Esophagus (tissue), 2 donors: ENCODE measurements at regions not wholly inside any gene's neighbourhood (a gene's known extent, or its start where the extent isn't known, plus 50 kb on each side); places are given as distances from the start of the nearest gene placed in this dataset.

Experiments
- H3K27ac ChIP-seq, 2 donors: one replicate each; pipeline ENCODE4 v1.5.1; 2013; ENCODE audit warnings: low read depth in 2 of 2, mild to moderate bottlenecking in 2 of 2, inconsistent platforms in 1 of 2, low read length in 1 of 2, moderate library complexity in 1 of 2
- H3K27me3 ChIP-seq, 2 donors: one replicate each; pipeline ENCODE4 v1.6.1; 2013; ENCODE audit warnings: low read length in 2 of 2, control low read depth in 1 of 2, mild to moderate bottlenecking in 1 of 2; ENCODE audit not compliant: insufficient read depth in 2 of 2, control insufficient read depth in 1 of 2
- H3K36me3 ChIP-seq, 2 donors: one replicate each; pipeline ENCODE4 v1.6.1; 2013; ENCODE audit warnings: low read length in 1 of 2; ENCODE audit not compliant: control insufficient read depth in 2 of 2, insufficient read depth in 2 of 2
- H3K4me1 ChIP-seq, 2 donors: one replicate each; pipeline ENCODE4 v1.6.1; 2013; ENCODE audit warnings: low read length in 1 of 2; ENCODE audit not compliant: control insufficient read depth in 2 of 2, insufficient read depth in 2 of 2
- H3K4me3 ChIP-seq, 2 donors: one replicate each; pipeline ENCODE4 v1.5.1; 2013; ENCODE audit warnings: low read length in 2 of 2, mild to moderate bottlenecking in 2 of 2, low read depth in 1 of 2, moderate library complexity in 1 of 2
- H3K9me3 ChIP-seq, 2 donors: one replicate each; pipeline ENCODE4 v1.6.1; 2013; ENCODE audit warnings: mild to moderate bottlenecking in 2 of 2, low read depth in 1 of 2, low read length in 1 of 2, moderate library complexity in 1 of 2; ENCODE audit not compliant: control insufficient read depth in 2 of 2, insufficient read depth in 1 of 2
- WGBS, 2 donors: extraction: QIAGEN DNeasy Blood & Tissue Kit; methylation state at CpG; one replicate each; pipeline ENCODE4 v1.1.7; 2013; 5-methylcytosine and 5-hydroxymethylcytosine counted together
- donor health status: healthy with polysubstance abuse.
- donor health status: Bipolar disorder and iron deficiency.

DNA sequence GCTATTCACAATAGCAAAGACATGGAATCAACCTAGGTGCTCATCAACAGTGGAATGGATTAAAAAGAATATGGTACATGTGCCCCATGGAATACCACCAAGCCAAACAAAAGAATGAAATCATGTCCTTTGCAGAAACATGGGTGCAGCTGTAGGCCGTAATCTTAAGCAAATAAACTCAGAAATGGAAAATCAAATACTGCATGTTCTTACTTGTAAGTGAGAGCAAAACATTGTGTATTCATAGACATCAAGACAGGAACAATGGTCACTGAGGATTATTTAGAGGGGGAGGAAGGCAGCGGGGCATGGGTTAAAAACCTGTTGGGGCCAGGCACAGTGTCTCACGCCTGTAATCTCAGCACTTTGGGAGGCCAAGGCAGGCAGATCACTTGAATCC lies 304.7 kb upstream of the ROBO2 start:
- Histone ChIP-seq H3K4me3 (no peak overlapping the region), H3K9me3 (no peaks in the 10 kb centered on the region), H3K36me3 (no peaks in the 10 kb centered on the region), H3K27me3 (no peaks in the 10 kb centered on the region), H3K27ac (no peak overlapping the region), H3K4me1 (peaks cover 0 to 2% of the 10 kb centered on the region in 2 donors)
- WGBS, 2 donors: 35 to 36% methylated on average over 3 of the region's 3 CpGs

DNA sequence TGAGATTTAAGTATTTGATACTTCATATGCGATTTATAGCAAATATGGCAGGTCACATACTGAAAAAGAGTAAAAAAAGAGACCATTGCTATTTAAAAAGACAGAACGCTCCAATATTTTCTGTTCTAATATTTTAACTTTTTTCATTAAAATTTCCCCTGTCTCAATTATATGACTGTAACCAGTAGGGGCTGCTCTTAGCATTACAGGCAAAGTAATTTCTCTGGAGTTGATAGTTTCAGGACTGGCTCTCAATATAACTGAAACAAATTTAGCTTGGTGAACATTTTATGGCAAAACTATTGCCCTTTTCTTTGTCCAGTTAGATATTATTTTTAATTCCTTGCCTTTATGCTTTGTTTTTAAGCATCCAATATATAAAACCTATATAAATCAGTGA lies 286.3 kb upstream of the ROBO2 start:
- H3K4me1 ChIP-seq: no peaks in the 10 kb centered on the region
- 56 to 71% methylated on average over 2 of the region's 2 CpGs for WGBS, 2 donors
- H3K27me3 ChIP-seq: no peaks in the 10 kb centered on the region
- no peaks in the 10 kb centered on the region for H3K36me3 ChIP-seq
- H3K9me3 ChIP-seq: no peaks in the 10 kb centered on the region
- no peak overlapping the region for H3K4me3 ChIP-seq
- H3K27ac ChIP-seq: no peak overlapping the region

DNA sequence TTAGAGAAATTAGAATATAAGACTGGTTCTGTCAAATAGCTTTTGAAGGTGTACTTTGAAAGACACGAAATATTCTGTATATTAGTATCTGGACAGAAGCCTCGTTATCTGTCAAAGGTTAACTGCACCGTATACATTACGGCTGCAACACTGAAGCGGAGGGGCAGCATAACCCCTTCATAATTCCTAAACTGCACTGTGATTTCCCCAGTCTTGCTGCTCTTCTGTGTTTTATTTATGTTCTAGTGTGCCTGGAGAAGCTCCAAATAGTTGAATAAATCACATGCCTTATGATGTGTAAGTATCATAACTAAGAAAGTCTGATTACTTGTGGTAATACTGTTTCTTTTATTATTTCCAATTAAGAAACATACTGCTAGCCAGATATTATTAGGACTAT lies 285.7 kb upstream of the ROBO2 start:
- Histone ChIP-seq H3K27me3 (no peaks in the 10 kb centered on the region), H3K9me3 (no peaks in the 10 kb centered on the region), H3K36me3 (no peaks in the 10 kb centered on the region), H3K4me1 (no peaks in the 10 kb centered on the region), H3K27ac (no peak overlapping the region), H3K4me3 (no peak overlapping the region)
- WGBS, 2 donors: 66 to 72% methylated on average over 5 of the region's 5 CpGs

DNA sequence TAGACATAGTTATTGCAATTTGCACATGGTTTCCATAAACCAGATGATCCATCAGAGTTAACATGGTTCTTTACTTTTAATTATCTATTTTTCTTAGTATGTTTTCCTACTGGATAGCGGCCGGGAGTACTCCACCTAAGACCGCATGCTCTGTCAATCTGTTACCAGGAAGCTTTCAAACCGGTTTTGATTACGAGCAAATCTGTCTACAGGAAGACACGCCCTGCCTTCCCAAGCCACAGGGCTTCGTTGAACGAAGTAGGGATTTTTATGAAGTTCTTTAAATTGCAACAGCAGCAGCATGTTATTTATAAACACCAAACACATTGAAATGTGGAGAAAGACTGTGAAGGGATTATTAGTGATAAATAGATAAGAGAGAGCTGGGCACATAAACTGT lies 283.3 kb upstream of the ROBO2 start:
- 66 to 70% methylated on average over 8 of the region's 8 CpGs for WGBS, 2 donors
- Histone ChIP-seq H3K36me3 (no peaks in the 10 kb centered on the region), H3K4me3 (no peak overlapping the region), H3K9me3 (no peaks in the 10 kb centered on the region), H3K27ac (no peak overlapping the region), H3K27me3 (no peaks in the 10 kb centered on the region), H3K4me1 (no peaks in the 10 kb centered on the region)

DNA sequence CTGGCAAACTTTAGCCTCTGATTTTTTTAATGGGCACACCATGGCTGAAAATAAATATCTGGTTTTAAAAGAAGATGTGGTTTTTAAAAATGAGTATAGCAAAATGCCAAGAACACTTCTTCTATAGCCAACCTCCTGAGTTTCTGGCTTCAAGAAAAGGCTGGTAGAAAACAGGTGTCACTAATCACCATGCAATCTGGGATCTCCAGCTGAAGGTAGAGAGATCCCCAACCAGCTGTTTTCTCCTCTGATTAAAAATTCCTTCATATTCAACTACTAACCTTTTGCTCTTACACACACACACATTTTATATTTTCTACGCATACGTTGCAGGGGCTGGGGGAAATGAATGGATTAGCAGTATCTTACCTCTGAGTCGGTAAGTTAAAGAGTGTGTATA lies 279.6 kb upstream of the ROBO2 start:
- Histone ChIP-seq H3K27ac (no peak overlapping the region), H3K27me3 (no peaks in the 10 kb centered on the region), H3K4me1 (no peaks in the 10 kb centered on the region), H3K9me3 (no peaks in the 10 kb centered on the region), H3K4me3 (no peak overlapping the region), H3K36me3 (no peaks in the 10 kb centered on the region)
- WGBS, 2 donors: 94 to 98% methylated on average over 3 of the region's 3 CpGs

DNA sequence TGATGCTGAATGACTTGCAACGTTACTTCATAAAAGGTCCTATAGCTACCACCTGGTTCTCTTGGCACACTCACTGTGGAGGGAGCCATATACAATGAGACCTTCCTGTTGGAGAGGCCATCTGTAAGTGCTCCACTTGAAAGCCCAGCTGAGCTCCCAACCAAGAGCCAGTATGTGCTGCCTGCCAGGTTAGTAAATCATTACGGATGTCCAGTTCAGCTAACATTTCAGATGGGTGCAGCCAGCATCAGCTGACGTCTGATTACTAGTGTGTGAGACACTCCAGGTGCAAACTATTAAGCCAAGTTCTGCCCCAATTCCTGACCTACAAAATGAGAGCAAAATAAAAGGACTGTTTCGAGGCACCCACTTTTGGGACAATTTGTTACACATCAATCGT lies 274.4 kb upstream of the ROBO2 start:
- no peaks in the 10 kb centered on the region for H3K4me1 ChIP-seq
- no peaks in the 10 kb centered on the region for H3K36me3 ChIP-seq
- WGBS, 2 donors: 65 to 76% methylated on average over 5 of the region's 5 CpGs
- H3K4me3 ChIP-seq: no peak overlapping the region
- H3K27me3 ChIP-seq: no peaks in the 10 kb centered on the region
- no peak overlapping the region for H3K27ac ChIP-seq
- H3K9me3 ChIP-seq: no peaks in the 10 kb centered on the region

DNA sequence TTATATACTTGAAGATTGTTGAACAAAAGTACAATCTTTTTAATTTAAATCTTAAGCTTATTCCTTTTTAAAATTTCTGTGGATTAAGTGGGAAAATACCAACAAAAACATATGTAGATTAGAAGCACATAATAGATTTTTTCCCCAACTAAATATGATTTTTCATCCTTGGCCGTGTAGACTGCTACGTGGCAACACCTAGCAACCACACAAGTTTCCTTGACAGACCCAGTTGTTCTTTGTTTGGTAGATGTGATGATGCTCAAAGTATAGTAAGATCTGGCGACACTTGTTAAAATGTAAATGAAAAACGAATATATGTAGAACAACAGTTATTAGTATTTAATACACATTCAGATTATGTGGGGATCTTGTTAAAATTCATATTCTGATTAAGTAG lies 271.0 kb upstream of the ROBO2 start:
- Histone ChIP-seq H3K27me3 (no peaks in the 10 kb centered on the region), H3K9me3 (no peaks in the 10 kb centered on the region), H3K27ac (no peak overlapping the region), H3K36me3 (no peaks in the 10 kb centered on the region), H3K4me1 (no peaks in the 10 kb centered on the region), H3K4me3 (no peak overlapping the region)
- WGBS, 2 donors: 81 to 85% methylated on average over 4 of the region's 4 CpGs

DNA sequence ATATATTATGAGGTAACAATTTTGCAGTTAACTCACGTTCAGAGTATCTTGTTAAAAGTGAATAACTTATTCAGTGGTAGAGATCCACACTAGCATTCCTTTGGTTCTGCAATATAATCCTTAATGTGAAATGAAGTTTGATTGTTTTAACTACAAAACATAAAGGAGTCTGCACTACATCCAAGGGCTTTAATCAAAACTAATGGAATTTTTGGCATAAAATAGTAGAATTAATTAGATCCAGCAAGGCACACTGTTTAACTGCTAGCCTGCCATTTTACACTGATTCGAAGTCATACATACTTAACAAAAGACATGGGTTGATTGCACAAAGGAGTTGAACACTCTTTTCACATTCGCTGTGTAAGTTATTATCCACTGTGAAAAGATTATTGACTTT lies 263.0 kb upstream of the ROBO2 start:
- WGBS, 2 donors: 55 to 68% methylated on average over 3 of the region's 3 CpGs
- H3K27ac ChIP-seq: no peak overlapping the region
- H3K4me3 ChIP-seq: no peak overlapping the region
- no peaks in the 10 kb centered on the region for H3K9me3 ChIP-seq
- H3K36me3 ChIP-seq: no peaks in the 10 kb centered on the region
- no peaks in the 10 kb centered on the region for H3K27me3 ChIP-seq
- H3K4me1 ChIP-seq: no peaks in the 10 kb centered on the region

DNA sequence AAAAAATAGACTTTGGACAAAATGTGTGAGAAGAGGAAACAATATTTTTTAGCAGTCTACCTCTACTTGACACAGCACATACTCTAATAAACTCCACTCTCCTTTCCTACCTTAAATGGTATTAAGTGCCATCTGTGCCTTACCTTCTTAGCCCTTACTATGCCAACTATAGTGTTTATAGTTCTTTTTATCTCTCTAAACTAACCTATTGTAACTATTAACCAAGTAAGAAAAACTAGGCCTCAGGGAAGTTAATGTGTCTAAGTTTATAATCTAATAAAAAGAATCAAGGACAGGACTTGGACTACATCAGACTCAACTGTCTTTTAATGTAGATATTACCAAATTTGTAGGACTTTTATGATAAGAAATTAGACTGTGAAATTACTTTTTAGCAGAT lies 251.7 kb upstream of the ROBO2 start:
- H3K4me1 ChIP-seq: no peaks in the 10 kb centered on the region
- no peaks in the 10 kb centered on the region for H3K36me3 ChIP-seq
- H3K27ac ChIP-seq: no peak overlapping the region
- no peaks in the 10 kb centered on the region for H3K27me3 ChIP-seq
- H3K4me3 ChIP-seq: no peak overlapping the region
- H3K9me3 ChIP-seq: no peaks in the 10 kb centered on the region

DNA sequence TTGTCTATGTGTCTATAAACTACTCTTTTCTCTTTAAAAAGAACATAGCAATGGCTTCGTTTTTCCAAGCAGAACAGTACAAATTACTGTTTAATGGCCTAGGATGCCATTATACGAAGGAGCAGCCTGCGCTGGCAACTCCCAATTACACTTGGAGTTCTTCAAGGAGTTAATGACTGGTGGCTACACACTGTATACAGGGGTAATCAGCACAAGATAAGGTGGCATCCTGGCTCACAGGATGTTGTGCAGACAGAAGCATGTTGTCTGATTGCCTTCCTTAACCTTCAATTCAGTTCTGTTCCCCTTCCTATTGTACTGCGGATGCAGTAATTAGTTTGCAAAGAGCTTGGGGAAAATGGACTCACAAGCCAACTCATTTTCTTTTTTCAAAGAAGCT lies 250.7 kb upstream of the ROBO2 start:
- Histone ChIP-seq H3K4me3 (no peak overlapping the region), H3K9me3 (no peaks in the 10 kb centered on the region), H3K27ac (no peak overlapping the region), H3K36me3 (no peaks in the 10 kb centered on the region), H3K27me3 (no peaks in the 10 kb centered on the region), H3K4me1 (no peaks in the 10 kb centered on the region)
- 72 to 77% methylated on average over 4 of the region's 4 CpGs for WGBS, 2 donors
